GM19043 (cell line): ENCODE measurements at regions not wholly inside any gene's neighbourhood (a gene's known extent, or its start where the extent isn't known, plus 50 kb on each side); places are given as distances from the start of the nearest gene placed in this dataset.
"Not testable (repeated sequence)": the region's sequence is repeated elsewhere in the genome, so short reads cannot be mapped to it uniquely, and the experiment has no call there.

ENCODE experiments used
- ATAC-seq: cut with Tn5 transposase; IDR thresholded peaks from one replicate; pipeline ENCODE4 v1.9.1; 2021; ENCODE audit warnings: low read depth; ENCODE audit not compliant: unreplicated experiment

- ATAC-seq: no peak
Observed at GRCh38 chr2:216996279-216996845, 136.5 kb upstream of the TNP1 start.

- no peak for ATAC-seq
Observed at GRCh38 chr2:216994353-216994854, 134.5 kb upstream of the TNP1 start.

GRCh38 chr2:216992056-216992675, 132.3 kb upstream of the TNP1 start:
- no peak for ATAC-seq

- ATAC-seq: no peak
Observed at GRCh38 chr2:216991563-216991962, 131.7 kb upstream of the TNP1 start.

- no peak for ATAC-seq
Observed at GRCh38 chr2:216989340-216990129, 129.7 kb upstream of the TNP1 start.

GRCh38 chr2:216987252-216987821, 127.5 kb upstream of the TNP1 start:
- no peak for ATAC-seq

GRCh38 chr2:216985658-216986141, 125.8 kb upstream of the TNP1 start:
- ATAC-seq: no peak

GRCh38 chr2:216984937-216985336, 125.1 kb upstream of the TNP1 start:
- ATAC-seq: no peak

GRCh38 chr2:216981951-216982350, 122.1 kb upstream of the TNP1 start:
- ATAC-seq: not testable (repeated sequence)

- ATAC-seq: not testable (repeated sequence)
Observed at GRCh38 chr2:216980510-216980909, 120.6 kb upstream of the TNP1 start.

GRCh38 chr2:216974321-216975302, 114.7 kb upstream of the TNP1 start:
- no peak for ATAC-seq

GRCh38 chr2:216971593-216971992, 111.7 kb upstream of the TNP1 start:
- ATAC-seq: no peak

- ATAC-seq: no peak
Observed at GRCh38 chr2:216970359-216970915, 110.6 kb upstream of the TNP1 start.

GRCh38 chr2:216967889-216968288, 108.0 kb upstream of the TNP1 start:
- ATAC-seq: no peak

GRCh38 chr2:216960671-216961268, 100.9 kb upstream of the TNP1 start:
- ATAC-seq: no peak

GRCh38 chr2:216959433-216959832, 99.6 kb upstream of the TNP1 start:
- ATAC-seq: no peak

GRCh38 chr2:216956820-216957493, 97.1 kb upstream of the TNP1 start:
- no peak for ATAC-seq

GRCh38 chr2:216951171-216951570, 91.3 kb upstream of the TNP1 start:
- ATAC-seq: no peak

- no peak for ATAC-seq
Observed at GRCh38 chr2:216950547-216950946, 90.7 kb upstream of the TNP1 start.
